Left forelimb (tissue), 1 donor: ENCODE measurements at regions not wholly inside any gene's neighbourhood (a gene's known extent, or its start where the extent isn't known, plus 50 kb on each side); places are given as distances from the start of the nearest gene placed in this dataset.
A peak's percentile ranks its signal among the peaks of the same experiment; 100 is the strongest.
"Not testable (repeated sequence)": the region's sequence is repeated elsewhere in the genome, so short reads cannot be mapped to it uniquely, and the experiment has no call there.

ENCODE experiments used
- DNase-seq: peaks from one replicate; pipeline ENCODE4 v3.0.0-alpha.2; 2018; ENCODE audit warnings: low spot score

DNA sequence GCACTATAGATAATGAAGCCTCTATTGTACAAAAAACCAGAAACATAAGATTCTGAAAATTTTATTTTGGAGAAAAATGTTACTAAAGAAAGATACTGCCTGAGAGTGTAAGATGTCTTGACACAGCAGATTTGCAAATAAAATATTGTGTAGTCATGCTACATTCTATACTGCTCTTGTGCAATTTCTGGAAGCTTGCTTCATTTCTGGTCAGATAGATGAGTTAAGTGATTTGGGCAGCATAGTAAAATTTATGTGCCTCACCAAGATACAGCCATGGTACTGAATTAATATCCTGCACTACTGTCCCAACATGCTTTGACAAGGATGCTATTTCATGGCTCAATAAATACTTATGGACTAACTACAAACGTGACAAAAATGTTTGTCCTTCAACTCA, 55.1 kb upstream of the STARD13 start:
- no peak for DNase-seq

DNA sequence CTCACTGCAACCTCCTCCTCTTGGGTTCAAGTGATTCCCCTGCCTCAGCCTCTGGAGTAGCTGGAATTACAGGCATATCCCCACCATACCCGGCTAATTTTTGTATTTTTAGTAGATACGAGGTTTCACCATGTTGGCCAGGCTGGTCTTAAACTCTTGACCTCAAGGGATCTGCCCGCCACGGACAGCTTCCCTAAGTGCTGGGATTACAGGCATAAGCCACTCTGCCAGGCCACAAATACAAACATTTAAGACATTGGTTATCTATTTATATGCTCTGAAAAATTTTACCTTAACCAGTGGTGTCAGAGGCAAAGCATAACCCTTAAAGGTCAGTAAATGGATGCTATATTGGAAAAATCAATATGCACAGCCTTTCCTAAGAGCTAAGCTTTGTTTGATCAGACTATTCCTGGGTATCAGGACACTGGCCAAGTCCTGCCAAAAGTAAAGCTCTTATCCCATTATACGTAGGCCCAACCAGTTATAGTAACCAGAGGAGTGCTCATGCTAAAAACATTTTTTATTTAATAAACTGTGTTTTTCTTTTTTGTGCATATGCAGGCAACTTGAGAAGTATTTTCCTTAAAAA, 56.4 kb upstream of the STARD13 start:
- DNase-seq: no peak

DNA sequence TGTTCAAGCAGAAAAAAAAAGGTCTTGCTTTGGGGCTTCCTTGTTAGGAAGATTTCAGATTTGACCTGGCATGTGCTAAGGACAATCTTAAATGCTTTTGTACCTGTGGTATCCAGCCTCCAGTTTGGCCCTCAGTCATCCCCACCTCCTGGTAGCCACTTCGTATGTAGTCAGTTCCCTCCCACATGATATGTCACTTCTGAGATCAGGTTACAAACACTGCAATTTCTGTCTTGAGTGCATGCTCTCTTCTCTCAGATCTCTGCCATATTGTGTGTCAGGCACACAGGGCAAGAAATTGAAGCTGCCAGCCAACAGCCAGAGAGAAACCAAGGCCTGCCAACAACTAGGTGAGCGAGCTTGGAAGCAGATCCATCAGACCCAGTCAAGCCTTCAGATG, 60.3 kb upstream of the STARD13 start:
- DNase-seq: no peak

DNA sequence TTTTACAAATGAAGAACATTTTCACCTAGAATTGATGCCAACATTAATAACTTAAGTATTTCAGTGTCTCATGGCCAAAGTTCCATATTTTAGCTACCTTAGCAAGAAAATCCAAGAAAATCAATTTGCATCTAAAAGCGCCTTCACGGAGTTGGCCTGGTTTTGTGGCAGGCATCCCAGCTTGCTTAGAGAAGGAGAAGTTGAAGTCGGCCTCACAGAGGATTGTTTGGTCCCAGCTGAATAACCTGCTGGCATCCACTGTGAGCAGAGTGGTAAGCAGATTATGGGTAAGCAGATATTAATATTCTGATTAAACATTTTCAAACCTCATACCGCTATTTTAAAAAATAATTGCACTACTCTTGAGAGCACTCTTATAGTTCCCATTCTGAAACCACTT, 62.3 kb upstream of the STARD13 start:
- no peak for DNase-seq

DNA sequence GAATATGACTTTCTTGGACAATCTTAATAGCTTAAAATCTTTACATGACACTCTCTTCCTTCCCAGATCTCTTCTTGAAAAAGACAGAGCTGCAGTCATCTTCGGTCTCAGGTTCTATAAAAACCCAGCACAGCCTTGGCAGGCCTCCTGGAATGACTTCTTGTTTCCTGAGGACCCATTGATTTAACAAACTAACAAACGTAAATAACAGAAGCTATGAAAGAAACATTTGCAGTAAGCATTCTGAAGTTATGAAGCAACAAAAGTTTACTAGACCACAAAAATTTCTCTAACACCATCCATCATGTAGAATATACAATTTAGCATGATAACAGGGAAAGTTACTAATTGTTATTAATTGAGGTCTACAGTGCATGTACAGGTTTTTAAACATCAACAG, 62.8 kb upstream of the STARD13 start:
- DNase-seq: no peak

DNA sequence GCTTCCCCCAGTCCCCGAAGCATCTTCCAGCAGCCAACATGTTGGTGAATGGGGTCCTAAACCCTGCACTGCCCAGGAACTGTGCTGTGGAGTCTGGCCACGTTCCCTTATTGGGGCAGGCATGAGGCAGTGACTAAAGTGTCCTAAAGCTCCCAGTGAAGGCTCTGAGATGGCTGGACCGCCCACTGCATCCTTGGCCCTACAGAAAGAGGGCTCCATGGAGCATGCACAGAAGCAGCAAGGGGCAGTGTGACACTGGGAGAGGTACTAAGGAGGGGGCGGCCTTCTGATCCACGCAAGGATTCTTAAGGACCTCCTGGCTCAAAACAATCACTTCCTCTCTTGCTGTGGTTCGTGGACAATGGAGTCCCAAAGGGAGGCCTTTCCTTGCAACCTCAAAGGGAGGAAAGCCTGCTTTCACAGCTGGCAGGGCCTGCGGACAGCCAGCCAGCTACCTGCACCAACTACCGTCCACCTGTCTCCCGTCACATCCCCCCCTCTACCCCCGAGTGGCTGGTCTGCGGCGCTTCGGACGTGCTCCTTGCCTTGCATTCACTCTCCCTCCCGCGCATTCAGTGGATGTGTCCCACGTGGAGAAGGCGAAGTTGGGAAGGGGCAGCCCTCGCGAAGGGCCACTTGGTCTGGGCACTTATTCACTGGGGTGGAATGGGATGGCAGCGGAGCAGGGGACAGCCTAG, 63.9 kb upstream of the STARD13 start:
- no peak for DNase-seq

DNA sequence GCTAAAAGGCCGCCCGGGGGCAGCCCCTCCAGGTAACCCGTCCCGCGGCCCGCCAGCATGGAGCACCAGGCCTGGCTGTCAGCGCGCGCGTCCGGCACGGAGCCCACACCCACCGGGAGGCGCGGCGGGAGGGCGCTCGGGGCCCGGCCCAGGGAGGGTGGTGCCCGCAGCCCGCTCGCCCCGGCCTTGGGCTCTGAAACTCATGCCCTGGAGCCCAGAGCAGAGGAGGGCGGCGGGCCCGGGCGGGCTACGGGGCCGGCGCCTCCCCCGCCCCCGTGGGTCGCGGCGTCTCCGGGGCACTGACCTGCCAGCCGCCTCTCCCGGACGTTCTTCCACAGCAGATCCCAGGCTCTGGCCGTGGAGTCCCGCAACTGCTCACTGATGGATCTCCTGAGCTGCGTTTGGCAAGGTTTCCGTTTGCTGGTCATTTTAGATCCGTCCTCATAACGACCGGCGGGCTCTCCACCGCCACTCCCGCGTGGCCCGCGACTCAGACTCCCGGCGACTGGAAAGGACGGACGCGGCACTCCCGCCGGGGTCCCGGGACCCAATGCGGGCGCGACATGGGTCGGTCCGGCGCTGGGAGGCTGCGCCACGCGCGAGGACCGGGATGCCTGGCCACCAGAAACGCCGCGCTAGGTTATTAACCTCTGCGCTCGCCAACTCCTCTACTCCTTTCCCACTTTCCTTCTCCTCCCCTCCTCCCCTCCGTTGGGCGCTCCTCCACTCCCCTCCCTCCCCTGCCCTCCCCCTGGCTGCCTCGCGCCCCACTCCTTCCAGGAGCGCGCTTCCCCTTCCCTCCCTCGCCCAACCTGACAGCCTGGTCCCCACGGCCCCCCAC, 64.7 kb upstream of the STARD13 start:
- peak; percentile 82 for DNase-seq

DNA sequence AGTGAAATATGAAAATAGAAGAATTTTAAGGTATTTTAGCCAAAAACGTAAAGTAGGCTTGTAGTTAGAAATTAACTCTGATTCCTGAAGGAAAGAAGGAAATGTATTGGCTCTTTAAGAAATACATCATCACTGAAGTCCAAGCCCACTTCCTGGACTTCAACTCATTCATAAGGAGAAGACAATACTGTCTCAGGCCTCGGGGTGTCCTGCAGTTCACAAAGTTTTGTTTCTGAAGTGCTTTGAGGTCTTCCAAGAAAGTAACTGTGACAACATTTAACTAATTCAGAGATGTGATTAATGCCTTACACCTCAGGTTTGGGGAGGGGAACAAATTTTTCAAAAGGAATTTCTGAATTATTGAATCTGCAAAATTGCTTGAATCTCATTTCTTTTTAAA, 65.8 kb upstream of the STARD13 start:
- no peak for DNase-seq

DNA sequence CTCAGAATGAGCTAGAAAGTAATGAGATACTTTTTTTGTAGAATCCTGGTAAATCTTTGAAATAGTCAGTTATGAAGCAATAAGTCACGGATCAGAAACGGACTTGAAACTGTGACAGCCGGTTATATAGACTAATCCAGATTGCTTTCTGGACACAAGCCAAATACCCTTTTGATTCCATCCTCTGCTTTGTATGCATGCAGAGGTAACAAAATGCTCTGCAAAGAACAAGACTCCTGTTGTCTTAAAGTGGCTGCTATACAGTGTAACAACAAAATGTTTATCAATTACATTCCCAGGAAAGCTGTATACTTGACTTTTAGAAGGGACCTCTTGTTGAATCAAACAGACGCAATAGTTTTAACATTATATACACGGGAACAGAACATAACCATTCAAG, 66.5 kb upstream of the STARD13 start:
- no peak for DNase-seq

DNA sequence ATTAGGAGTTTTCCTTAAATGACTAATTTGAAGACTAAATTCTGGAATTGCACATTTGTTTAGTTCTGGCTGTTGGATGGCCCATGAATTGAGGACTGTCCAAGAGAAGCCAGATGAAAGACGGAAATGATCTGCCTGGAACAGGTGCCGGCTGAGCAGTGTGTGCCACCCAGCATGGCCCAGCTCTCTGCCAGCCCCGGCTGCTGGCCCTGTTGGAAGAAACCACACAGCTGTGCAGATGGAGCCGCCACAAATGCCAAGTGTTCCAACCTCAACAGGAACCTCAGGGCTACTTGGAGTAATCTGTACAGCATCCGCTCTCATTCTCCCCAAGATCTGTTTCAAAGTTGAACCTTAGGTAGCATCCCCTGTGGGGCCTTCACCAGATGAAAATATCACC, 67.0 kb upstream of the STARD13 start:
- DNase-seq: peak; percentile 76

DNA sequence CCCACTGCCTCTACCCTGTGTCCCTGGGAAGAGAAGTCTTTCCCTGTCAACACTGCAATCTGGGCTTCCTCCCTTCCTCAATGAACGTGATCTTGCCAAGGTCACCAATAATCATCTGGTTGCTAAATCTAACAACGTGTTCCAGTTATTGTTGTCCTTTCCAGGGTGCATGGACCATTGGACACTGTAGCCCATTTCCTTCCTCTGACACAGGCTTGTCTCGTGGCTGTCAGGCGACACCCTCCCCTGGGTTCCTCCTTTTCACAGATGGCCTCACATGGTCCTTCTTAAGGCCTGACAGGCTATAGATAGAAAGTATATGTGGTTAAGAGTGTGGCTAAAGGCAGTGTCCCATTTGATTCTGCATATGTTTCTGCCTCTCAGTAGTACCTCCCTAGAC, 67.7 kb upstream of the STARD13 start:
- DNase-seq: no peak

DNA sequence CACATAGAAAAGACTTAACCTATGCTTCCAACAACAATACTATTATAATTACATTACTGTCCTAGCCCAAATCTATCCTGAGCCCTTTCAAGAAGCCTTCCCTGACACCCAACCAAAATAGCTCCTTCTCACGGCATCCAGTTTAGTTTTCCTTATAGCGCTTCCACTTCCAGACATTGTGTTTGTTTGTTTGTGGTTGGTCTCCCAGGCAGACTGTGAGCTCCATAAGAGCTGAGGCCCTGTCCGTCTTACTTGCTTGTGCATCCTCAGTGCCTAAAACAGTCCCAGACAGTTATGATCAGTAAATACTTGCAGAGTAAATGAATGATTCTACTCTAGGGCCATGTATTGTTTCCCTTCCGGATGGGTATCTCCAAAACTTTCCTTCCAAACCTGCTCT, 68.1 kb upstream of the STARD13 start:
- DNase-seq: no peak

DNA sequence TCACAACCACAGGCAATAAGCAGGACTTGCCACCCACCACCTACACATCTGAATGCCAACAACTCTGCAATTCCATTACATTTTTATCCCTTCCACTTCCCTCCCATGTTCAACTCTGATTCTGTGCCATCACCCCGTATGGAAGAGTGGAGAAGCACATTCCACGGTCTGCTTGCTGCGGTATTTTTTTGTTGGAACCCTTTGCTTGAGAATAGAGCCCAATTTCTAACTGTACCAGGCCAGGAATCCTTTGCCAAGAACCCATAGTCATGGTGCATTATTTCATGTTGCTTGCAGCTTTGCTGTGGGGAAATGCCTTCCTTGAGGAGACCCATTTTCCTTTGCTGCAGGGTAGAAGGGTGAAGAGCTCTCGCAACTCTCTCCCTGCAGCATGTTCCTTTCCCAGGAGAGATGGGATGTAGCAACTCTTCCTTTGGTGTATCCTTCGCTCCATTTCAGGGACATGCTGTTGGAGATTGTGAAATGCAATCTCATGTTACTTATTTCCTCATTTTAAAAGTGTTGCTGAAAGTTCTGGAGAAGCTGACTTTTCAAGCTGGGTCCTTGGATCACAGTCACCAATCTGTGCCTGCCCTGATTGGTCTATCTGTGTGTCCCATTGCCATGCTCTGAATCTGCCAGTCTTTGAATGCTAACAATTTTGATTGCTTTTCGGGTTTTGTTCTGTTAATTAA, 69.8 kb upstream of the STARD13 start:
- no peak for DNase-seq

DNA sequence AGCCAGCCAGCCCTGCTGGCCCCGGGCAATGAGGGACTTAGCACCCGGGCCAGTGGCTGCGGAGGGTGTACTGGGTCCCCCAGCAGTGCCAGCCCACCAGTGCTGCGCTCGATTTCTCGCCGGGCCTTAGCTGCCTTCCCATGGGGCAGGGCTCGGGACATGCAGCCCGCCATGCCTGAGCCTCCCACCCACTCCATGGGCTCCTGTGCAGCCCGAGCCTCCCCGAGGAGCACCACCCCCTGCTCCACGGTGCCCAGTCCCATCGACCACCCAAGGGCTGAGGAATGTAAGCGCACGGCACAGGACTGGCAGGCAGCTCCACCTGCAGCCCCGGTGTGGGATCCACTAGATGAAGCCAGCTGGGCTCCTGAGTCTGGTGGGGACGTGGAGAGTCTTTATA, 72.5 kb upstream of the STARD13 start:
- not testable (repeated sequence) for DNase-seq

DNA sequence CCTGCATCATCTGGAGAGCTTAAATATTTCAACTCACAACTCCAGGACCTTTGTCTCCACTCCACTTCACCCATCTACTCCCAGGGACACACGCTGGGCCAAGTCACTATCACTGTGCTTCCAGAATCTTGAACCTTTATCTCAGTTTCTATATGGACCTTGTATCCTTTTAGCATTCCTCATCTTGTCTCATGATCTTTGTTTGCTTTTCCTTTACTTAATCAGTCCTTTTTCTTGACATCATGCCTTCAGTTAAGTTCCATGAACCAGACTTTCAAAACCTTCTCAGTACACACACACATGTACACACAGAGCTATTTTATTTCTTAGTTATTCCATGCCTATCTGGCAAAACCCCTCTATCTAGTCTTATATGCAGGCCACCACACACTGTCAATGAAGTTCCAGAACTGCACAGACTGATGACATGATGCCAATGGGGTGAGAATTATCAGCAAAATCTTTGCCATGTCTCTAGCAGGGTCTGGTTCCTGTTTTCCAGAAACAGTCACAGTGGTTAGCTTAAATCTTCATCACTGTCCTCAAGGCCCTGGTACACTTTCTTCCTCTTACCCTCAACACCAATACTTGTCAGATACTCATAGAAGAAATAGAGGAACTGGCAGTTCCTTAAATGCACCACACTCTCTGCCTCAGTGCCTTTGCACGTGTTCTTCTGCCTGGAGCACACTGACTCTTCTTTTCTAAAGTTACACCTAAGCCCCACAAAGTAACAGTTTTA, 77.6 kb upstream of the STARD13 start:
- DNase-seq: no peak

DNA sequence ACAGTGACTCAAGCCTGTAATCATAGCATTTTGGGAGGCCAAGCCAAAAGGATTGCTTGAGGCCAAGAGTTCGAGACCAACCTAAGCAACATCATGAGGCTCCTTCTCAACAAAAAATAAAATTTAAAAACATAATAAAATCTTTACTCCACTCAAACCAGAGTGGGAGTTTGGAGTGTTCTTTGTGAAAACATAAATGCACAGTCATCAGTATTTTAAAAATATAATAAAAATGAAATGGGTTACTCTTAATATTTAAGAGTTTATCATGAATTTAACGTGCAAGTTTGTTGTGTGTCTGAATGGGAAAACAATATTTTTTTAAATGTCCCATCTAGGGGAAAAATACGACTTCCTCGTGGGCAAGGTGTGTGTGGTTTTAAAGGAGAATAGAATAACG, 78.6 kb upstream of the STARD13 start:
- no peak for DNase-seq

DNA sequence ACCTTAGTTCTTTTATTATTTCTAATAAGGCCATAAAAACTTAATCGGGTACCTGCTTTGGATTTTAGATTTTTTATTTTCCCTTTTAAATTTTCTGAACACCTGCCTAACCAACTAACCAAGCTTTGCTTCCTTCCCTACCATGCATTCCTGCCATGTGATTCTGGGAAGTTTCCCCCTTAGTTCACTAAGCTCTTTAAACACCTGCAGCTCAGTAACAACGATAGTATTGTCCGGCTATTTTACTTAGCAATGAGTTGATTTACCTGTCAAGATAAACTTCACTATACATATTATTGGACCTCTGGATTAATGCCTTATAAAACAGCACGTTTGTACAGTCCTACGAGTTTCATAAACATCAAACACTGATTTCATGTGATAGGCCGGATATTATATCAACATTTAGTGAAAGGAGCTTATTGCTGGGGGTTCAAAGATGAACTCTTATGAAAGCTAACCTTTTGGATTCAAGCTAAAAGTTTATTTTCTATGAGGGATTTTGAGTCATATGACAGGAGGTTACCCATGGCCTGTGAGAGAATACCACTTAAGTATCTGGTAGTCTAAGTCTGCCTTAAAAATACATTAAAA, 81.0 kb upstream of the STARD13 start:
- no peak for DNase-seq

DNA sequence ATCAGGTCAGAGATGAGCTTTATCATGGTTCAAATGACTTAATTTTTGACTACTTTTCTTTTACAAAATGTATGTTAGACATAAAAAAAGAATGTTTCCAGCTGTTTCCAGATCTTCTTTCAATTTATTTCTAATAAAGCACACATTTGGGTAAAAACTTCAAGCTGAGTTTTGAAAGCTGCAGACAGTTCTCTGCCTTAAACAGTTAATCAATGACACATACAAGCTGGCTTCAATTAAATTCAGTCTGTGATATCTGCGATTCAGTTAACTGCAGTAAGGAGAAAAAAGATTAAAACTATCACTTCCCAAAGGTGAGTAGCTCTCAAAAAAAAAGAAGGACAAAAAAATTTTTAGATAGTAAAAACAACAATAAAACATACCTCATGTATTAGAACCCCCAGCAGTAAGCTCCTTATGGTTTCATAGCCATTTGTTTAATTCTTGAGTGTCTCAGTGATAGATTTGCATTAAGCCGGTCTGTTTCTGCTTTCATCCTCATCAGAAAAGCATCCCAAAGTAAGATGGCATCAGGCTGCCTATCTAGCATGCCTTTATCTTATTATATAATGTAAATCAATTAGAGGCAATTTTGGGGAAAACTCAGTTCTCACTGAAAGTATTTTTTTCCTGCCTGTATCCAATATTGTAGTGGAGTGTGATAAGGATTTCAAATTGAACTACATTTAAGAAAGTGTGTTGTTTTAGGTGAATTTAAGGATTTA, 81.8 kb upstream of the STARD13 start:
- DNase-seq: no peak

DNA sequence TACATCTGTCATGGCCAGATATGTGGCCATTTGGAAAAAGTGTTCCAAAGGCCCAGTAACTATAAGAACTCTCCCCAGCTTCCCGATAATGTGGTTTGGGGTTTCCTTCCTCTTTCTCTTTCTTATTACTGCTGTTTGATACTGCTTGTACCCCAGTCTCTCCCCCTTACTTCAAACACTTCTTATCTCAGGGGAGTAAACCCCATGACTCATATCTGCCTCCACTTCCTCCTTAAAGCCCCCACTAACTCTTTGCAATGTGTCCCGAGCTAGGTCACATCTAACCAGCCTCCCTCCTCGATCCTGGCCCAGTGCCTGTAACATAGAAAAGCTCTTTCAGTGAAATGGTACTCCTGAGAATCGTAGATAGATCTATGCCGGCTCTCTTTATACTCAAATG, 82.4 kb upstream of the STARD13 start:
- no peak for DNase-seq

DNA sequence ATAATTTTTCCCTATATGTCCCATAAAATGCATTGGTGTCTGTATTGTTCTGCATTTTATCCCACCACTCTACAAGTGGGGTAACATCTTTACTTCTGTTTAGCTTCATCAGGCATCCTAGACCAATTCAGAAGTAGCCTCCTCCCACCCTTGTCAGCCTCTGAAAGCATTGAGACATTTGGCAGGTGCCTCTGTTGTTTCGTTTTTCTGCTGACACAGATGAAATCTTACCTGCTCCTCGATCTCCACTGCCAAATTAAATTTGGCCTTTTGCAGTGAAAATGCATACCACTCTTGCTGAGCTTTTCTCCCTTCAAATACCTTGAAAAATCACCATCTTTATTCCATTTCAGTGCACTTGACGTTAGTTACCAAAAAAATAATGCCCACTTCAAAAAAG, 83.5 kb upstream of the STARD13 start:
- DNase-seq: no peak
